SH-SY5Y (cell line): ENCODE measurements at regions not wholly inside any gene's neighbourhood (a gene's known extent, or its start where the extent isn't known, plus 50 kb on each side); places are given as distances from the start of the nearest gene placed in this dataset.

Source experiments
- GATA2 ChIP-seq: IDR thresholded peaks from 2 replicates; pipeline ENCODE4 v1.6.1; 2011; ENCODE audit warnings: mild to moderate bottlenecking, low read depth, low read length
- GATA3 ChIP-seq: IDR thresholded peaks from 2 replicates; pipeline ENCODE4 v1.6.1; 2011; ENCODE audit warnings: low read depth, mild to moderate bottlenecking, low read length, moderate library complexity

DNA sequence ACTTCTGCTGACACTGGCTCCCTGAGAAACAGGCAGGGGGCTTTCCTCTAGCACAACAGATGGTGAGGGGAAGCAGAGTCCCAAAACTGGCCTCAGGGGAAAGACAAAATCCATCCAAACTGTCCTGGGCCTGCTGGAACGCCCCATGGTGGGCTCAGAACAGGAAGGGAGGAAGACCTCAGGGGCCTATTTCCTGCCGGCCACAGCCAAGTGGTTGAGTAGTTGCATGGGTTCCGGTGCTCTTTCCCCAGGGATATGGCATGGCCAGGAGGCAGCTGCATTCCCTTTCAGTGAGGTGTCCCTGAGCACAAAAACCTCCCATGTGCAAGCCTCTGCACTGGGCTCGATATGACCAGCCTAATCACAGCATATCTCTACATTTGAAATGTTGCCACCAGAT is 303.0 kb upstream of the IRX5 start:
- TF ChIP-seq GATA2: no peak
- no peak for TF ChIP-seq GATA3
